Mesenchymal stem cell (in vitro differentiated cells and primary cell): ENCODE measurements at regions not wholly inside any gene's neighbourhood (a gene's known extent, or its start where the extent isn't known, plus 50 kb on each side); places are given as distances from the start of the nearest gene placed in this dataset.

Experiments
- DNase-seq: peaks from one replicate; pipeline ENCODE4 v3.0.0-alpha.2; 2013
- H2AFZ ChIP-seq: one replicate; pipeline ENCODE4 v1.6.1; 2013; ENCODE audit warnings: low read depth, mild to moderate bottlenecking, control low read depth, inconsistent platforms, low read length, moderate library complexity
- H2AK5ac ChIP-seq: 2 replicates; pipeline ENCODE4 v1.6.1; 2013; ENCODE audit warnings: low read length, moderate library complexity, mild to moderate bottlenecking, inconsistent platforms; ENCODE audit not compliant: severe bottlenecking
- H2BK120ac ChIP-seq: one replicate; pipeline ENCODE4 v1.6.1; 2013; ENCODE audit warnings: low read depth, mild to moderate bottlenecking, inconsistent platforms, low read length, moderate library complexity
- H2BK12ac ChIP-seq, 2 experiments: one replicate each; pipeline ENCODE4 v1.6.1; 2013; ENCODE audit warnings: inconsistent platforms in 2 of 2, low read length in 2 of 2, mild to moderate bottlenecking in 2 of 2, moderate library complexity in 2 of 2, control low read depth in 1 of 2
- H2BK15ac ChIP-seq: one replicate; pipeline ENCODE4 v1.6.1; 2013; ENCODE audit warnings: mild to moderate bottlenecking, low read depth, inconsistent platforms; ENCODE audit not compliant: poor library complexity, severe bottlenecking
- H2BK5ac ChIP-seq: 2 replicates; pipeline ENCODE4 v1.6.1; 2013; ENCODE audit warnings: low read depth, mild to moderate bottlenecking, low read length, control low read depth, inconsistent platforms; ENCODE audit not compliant: poor library complexity, severe bottlenecking
- H3K14ac ChIP-seq, 2 experiments: one replicate each; pipeline ENCODE4 v1.6.1; 2013; ENCODE audit warnings: inconsistent platforms in 2 of 2, low read length in 2 of 2, control low read depth in 1 of 2, mild to moderate bottlenecking in 1 of 2, moderate library complexity in 1 of 2
- H3K18ac ChIP-seq, 2 experiments: one replicate each; pipeline ENCODE4 v1.6.1; 2013; ENCODE audit warnings: inconsistent platforms in 2 of 2, low read length in 2 of 2, control low read depth in 1 of 2, low read depth in 1 of 2, mild to moderate bottlenecking in 1 of 2
- H3K23ac ChIP-seq, 2 experiments: one replicate each; pipeline ENCODE4 v1.6.1; 2013; ENCODE audit warnings: inconsistent platforms in 2 of 2, low read length in 2 of 2, mild to moderate bottlenecking in 2 of 2, moderate library complexity in 2 of 2, control low read depth in 1 of 2
- H3K27ac ChIP-seq: 2 replicates; pipeline ENCODE4 v1.5.1; 2013; ENCODE audit warnings: mild to moderate bottlenecking, moderate library complexity, low read length, control low read depth, inconsistent platforms; ENCODE audit not compliant: poor library complexity, severe bottlenecking
- H3K27me3 ChIP-seq, 2 experiments: 2 replicates each; pipeline versions ENCODE4 v1.6.1 to v1.7.0; 2013; ENCODE audit warnings: low read length in 2 of 2, mild to moderate bottlenecking in 2 of 2, moderate library complexity in 2 of 2, control low read depth in 1 of 2, inconsistent platforms in 1 of 2; ENCODE audit not compliant: control insufficient read depth in 1 of 2, insufficient read depth in 1 of 2
- H3K36me3 ChIP-seq, 2 experiments: 2 replicates each; pipeline versions ENCODE4 v1.6.1 to v1.7.0; 2013; ENCODE audit warnings: low read length in 2 of 2, control low read depth in 1 of 2, inconsistent platforms in 1 of 2, low read depth in 1 of 2, mild to moderate bottlenecking in 1 of 2; ENCODE audit not compliant: insufficient read depth in 2 of 2, control insufficient read depth in 1 of 2
- H3K4ac ChIP-seq, 2 experiments: one replicate each; pipeline ENCODE4 v1.6.1; 2013; ENCODE audit warnings: inconsistent platforms in 2 of 2, low read length in 2 of 2, mild to moderate bottlenecking in 2 of 2, moderate library complexity in 2 of 2, control low read depth in 1 of 2, low read depth in 1 of 2
- H3K4me1 ChIP-seq: 2 replicates; pipeline ENCODE4 v1.6.1; 2013; ENCODE audit warnings: low read depth, low read length, control low read depth; ENCODE audit not compliant: control insufficient read depth, insufficient read depth
- H3K4me2 ChIP-seq: 2 replicates; pipeline ENCODE4 v1.6.1; 2013; ENCODE audit warnings: low read length, mild to moderate bottlenecking, inconsistent platforms; ENCODE audit not compliant: poor library complexity, severe bottlenecking
- H3K4me3 ChIP-seq, 2 experiments: 2 replicates each; pipeline versions ENCODE4 v1.5.1 to v1.7.0; 2013; ENCODE audit warnings: low read length in 2 of 2, mild to moderate bottlenecking in 2 of 2, control low read depth in 1 of 2, low read depth in 1 of 2; ENCODE audit not compliant: insufficient read depth in 1 of 2
- H3K79me1 ChIP-seq: replicated peaks from 2 replicates; pipeline ENCODE4 v1.6.1; 2013; ENCODE audit warnings: mild to moderate bottlenecking, control low read depth, low read length, inconsistent platforms; ENCODE audit not compliant: poor library complexity, severe bottlenecking
- H3K9ac ChIP-seq: 2 replicates; pipeline ENCODE4 v1.7.0; 2013; ENCODE audit warnings: mild to moderate bottlenecking, low read length, moderate library complexity
- H3K9me3 ChIP-seq: 2 replicates; pipeline ENCODE4 v1.7.0; 2013; ENCODE audit warnings: mild to moderate bottlenecking, low read length; ENCODE audit not compliant: control insufficient read depth
- H4K8ac ChIP-seq: one replicate; pipeline ENCODE4 v1.6.1; 2013; ENCODE audit warnings: inconsistent platforms, mild to moderate bottlenecking, low read length, moderate library complexity
- H4K91ac ChIP-seq: one replicate; pipeline ENCODE4 v1.6.1; 2013; ENCODE audit warnings: mild to moderate bottlenecking, low read length, inconsistent platforms
- WGBS: methylation state at CpG from one replicate; pipeline ENCODE4 v1.1.7; 2013; ENCODE audit warnings: mixed read lengths; 5-methylcytosine and 5-hydroxymethylcytosine counted together

DNA sequence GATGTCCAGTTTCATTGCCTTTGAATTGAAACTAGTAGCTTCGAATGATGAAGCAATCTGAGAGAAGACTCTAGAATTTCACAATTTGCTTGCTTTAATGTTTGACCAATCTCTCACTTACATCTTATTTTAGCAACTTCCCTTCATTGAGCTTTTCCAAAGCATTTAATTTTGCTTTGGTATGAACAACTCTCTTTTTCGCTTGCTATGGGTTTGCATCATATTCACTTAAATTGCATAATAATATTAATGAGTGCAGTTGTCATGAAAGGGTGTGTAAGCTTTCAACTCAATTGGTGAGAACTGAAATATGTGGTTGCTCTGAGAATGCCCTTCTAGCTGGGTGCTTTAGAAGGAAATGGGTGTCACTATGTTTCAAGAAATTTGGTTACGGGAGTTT, 309.2 kb downstream of the HLX start:
- peaks cover 6% of the 10 kb centered on the region for H3K9me3 ChIP-seq
- no peak overlapping the region for H3K4me2 ChIP-seq
- H3K14ac ChIP-seq = no peak overlapping the region
- H3K4me3 ChIP-seq = no peak overlapping the region
- H2BK15ac ChIP-seq = no peak overlapping the region
- no peak for DNase-seq
- H2BK5ac ChIP-seq = no peak overlapping the region
- no peak overlapping the region for H4K8ac ChIP-seq
- no peaks in the 10 kb centered on the region for H3K36me3 ChIP-seq
- H4K91ac ChIP-seq = no peak overlapping the region
- no peak overlapping the region for H2AK5ac ChIP-seq
- no peak overlapping the region for H3K23ac ChIP-seq
- no peak overlapping the region for H2AFZ ChIP-seq
- H3K27ac ChIP-seq = no peak overlapping the region
- no peak overlapping the region for H2BK12ac ChIP-seq
- H3K27me3 ChIP-seq = no peaks in the 10 kb centered on the region
- no peak overlapping the region for H3K18ac ChIP-seq
- no peak overlapping the region for H3K9ac ChIP-seq
- H3K4ac ChIP-seq = no peak overlapping the region
- WGBS = 100% methylated on average over 2 of the region's 3 CpGs
- H3K4me1 ChIP-seq = no peaks in the 10 kb centered on the region
- no peaks in the 10 kb centered on the region for H3K79me1 ChIP-seq
- no peak overlapping the region for H2BK120ac ChIP-seq

DNA sequence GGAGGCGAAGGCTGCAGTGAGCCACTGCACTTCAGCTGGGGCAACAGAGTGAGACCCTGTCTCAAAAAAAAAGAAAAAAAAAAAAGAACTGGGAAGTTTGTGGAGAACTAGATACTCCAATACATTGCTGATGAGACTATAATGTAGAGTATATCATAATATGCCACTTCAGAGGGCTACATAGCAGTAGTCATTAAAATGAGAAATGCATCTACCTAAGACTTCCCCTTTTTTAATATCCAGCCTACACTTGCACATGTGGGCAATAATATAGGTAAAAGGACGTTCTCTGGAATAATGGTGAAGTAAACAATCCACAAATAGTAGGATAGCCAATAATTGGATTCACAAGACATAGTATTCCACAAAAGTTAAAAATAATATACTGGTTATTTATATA, 311.0 kb downstream of the HLX start:
- WGBS = 100% methylated on average over 1 of the region's 2 CpGs
- Histone ChIP-seq H2BK120ac (no peak overlapping the region), H4K8ac (no peak overlapping the region)

DNA sequence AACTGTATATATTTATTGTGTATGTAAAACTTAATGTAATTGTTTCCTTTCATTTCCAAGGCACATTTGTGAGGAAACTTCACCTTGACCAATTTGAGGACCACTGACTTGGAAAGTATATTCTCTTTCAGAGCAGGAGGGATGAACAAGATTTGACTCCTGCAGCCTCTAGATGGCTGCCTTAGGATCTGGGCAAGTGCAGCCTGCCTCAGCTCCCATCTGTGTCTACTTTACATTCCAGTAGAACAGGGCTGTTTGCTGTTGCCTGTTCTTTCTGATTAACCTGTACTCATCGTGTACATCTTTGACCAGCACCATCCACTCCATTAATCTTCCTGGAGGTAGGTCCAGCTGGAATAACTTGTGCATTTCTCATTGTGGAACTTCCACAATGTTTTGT, 312.8 kb downstream of the HLX start:
- no peak overlapping the region for H4K8ac ChIP-seq
- no peak for DNase-seq
- H4K91ac ChIP-seq = no peak overlapping the region
- H3K79me1 ChIP-seq = no peaks in the 10 kb centered on the region
- H3K9me3 ChIP-seq = peaks cover 7% of the 10 kb centered on the region
- no peak overlapping the region for H2BK120ac ChIP-seq
- H3K27me3 ChIP-seq = no peaks in the 10 kb centered on the region
- no peaks in the 10 kb centered on the region for H3K4me1 ChIP-seq
- H3K4me2 ChIP-seq = no peak overlapping the region
- no peak overlapping the region for H2BK12ac ChIP-seq
- H2AK5ac ChIP-seq = no peak overlapping the region
- no peak overlapping the region for H3K4ac ChIP-seq
- H3K23ac ChIP-seq = no peak overlapping the region
- WGBS = 83% methylated on average over 1 of the region's 1 CpG
- no peak overlapping the region for H3K14ac ChIP-seq
- H3K36me3 ChIP-seq = no peaks in the 10 kb centered on the region
- H3K27ac ChIP-seq = no peak overlapping the region
- no peak overlapping the region for H2AFZ ChIP-seq
- no peak overlapping the region for H2BK5ac ChIP-seq
- no peak overlapping the region for H3K9ac ChIP-seq
- no peak overlapping the region for H3K4me3 ChIP-seq
- no peak overlapping the region for H2BK15ac ChIP-seq
- H3K18ac ChIP-seq = no peak overlapping the region

More for the DNA sequence above, 311.0 kb downstream of the HLX start:
- Histone ChIP-seq H3K4ac (no peak overlapping the region), H3K9ac (no peak overlapping the region), H4K91ac (no peak overlapping the region), H3K9me3 (peaks cover 6% of the 10 kb centered on the region), H3K27ac (no peak overlapping the region), H3K36me3 (no peaks in the 10 kb centered on the region), H3K18ac (no peak overlapping the region), H3K79me1 (no peaks in the 10 kb centered on the region), H2BK5ac (no peak overlapping the region), H3K4me2 (no peak overlapping the region), H3K4me3 (no peak overlapping the region), H2AK5ac (no peak overlapping the region), H3K23ac (no peak overlapping the region), H2BK15ac (no peak overlapping the region), H2AFZ (no peak overlapping the region), H2BK12ac (no peak overlapping the region), H3K14ac (no peak overlapping the region), H3K4me1 (no peaks in the 10 kb centered on the region), H3K27me3 (no peaks in the 10 kb centered on the region)
- no peak for DNase-seq

DNA sequence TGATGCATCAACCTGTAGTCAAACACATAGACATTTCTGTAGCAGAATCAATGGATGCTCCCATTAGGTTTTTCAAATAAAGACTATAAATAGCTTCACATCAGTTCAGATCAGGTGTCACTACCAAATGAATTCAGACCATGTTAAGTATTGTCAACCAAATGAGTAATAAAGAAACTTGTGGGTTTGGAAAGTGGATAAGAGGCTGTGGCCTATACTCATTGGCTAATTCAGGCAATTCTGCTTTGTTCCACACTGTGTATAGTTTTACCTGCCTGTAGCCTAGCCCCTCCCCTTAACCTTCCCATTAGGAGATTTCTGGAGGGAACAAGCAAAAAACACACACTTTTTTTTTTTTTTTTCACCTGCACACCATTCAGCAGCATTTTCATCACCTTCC, 321.2 kb downstream of the HLX start:
- Histone ChIP-seq H3K27me3 (no peaks in the 10 kb centered on the region), H2BK15ac (no peak overlapping the region), H2BK12ac (no peak overlapping the region), H2AFZ (no peak overlapping the region), H3K18ac (no peak overlapping the region), H3K4me1 (no peaks in the 10 kb centered on the region), H3K14ac (no peak overlapping the region), H4K8ac (no peak overlapping the region), H2BK5ac (no peak overlapping the region), H3K27ac (no peak overlapping the region), H3K9ac (no peak overlapping the region), H3K23ac (no peak overlapping the region), H2BK120ac (no peak overlapping the region), H4K91ac (no peak overlapping the region), H3K4me3 (no peak overlapping the region), H3K79me1 (no peaks in the 10 kb centered on the region), H2AK5ac (no peak overlapping the region), H3K36me3 (no peaks in the 10 kb centered on the region), H3K4me2 (no peak overlapping the region), H3K4ac (no peak overlapping the region), H3K9me3 (peaks cover 7% of the 10 kb centered on the region)
- DNase-seq = no peak
